ES-I3 (cell line): ENCODE measurements at regions not wholly inside any gene's neighbourhood (a gene's known extent, or its start where the extent isn't known, plus 50 kb on each side); places are given as distances from the start of the nearest gene placed in this dataset.

Experiments used
- H3K36me3 ChIP-seq: 2 replicates; pipeline ENCODE4 v1.6.1; 2013; ENCODE audit warnings: mild to moderate bottlenecking, low read length, control low read depth, moderate library complexity; ENCODE audit not compliant: insufficient read depth
- H3K4me1 ChIP-seq: 2 replicates; pipeline ENCODE4 v1.6.1; 2013; ENCODE audit warnings: mild to moderate bottlenecking, control low read depth, low read length; ENCODE audit not compliant: insufficient read depth
- H3K9ac ChIP-seq: 2 replicates; pipeline ENCODE4 v1.6.1; 2013; ENCODE audit warnings: low read depth, mild to moderate bottlenecking, low read length, moderate library complexity
- H3K9me3 ChIP-seq: 2 replicates; pipeline ENCODE4 v1.6.1; 2013; ENCODE audit warnings: mild to moderate bottlenecking, low read length, moderate library complexity; ENCODE audit not compliant: control insufficient read depth, insufficient read depth

GRCh38 chr13:30134578-30134977, 172.8 kb downstream of the KATNAL1 start:
- H3K36me3 ChIP-seq = no peaks in the 10 kb centered on the region
- no peaks in the 10 kb centered on the region for H3K9me3 ChIP-seq
- H3K4me1 ChIP-seq = no peaks in the 10 kb centered on the region
- no peak overlapping the region for H3K9ac ChIP-seq

DNA sequence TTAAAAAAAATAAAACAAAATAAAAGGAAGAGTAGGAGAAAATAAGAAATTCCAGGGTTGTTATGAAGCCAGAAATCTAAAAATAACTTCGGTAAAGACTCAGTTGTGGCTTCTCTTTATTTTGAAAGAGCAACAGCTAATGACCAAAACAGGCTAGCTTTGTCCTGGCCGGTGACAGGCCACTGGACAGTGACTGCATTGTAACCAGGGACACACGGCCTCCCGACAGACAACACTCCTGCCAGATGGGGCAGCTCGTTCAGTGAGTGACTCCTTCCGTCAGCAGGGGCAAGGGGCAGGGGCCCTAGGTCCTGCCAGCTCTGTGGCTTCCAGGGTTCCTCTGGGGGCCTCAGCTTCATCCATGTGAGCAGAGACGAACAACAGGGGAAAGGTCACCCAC, 173.4 kb downstream of the KATNAL1 start:
- no peaks in the 10 kb centered on the region for H3K9me3 ChIP-seq
- H3K36me3 ChIP-seq = no peaks in the 10 kb centered on the region
- H3K9ac ChIP-seq = no peak overlapping the region
- H3K4me1 ChIP-seq = no peaks in the 10 kb centered on the region

DNA sequence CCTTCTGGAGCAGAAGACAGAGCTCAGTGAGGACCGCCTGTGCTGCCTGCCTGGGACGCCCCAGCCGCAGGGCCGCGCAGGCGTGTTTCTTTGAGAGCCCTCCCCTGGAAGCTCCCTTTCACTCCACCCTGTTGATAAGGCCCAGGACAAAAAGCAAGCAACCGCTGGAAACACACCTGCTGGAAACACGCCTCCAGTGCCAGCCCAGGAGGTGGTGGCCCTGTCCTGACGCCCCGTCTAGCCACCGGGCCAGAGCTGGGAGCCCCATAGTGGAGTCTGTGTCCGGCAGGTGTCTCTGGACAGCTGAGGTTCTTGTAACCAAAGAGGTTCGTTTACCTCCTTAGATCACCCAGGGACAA, 173.8 kb downstream of the KATNAL1 start:
- Histone ChIP-seq H3K4me1 (no peaks in the 10 kb centered on the region), H3K9ac (no peak overlapping the region), H3K36me3 (no peaks in the 10 kb centered on the region), H3K9me3 (no peaks in the 10 kb centered on the region)

- Histone ChIP-seq H3K9me3 (no peaks in the 10 kb centered on the region), H3K9ac (no peak overlapping the region), H3K36me3 (no peaks in the 10 kb centered on the region), H3K4me1 (no peaks in the 10 kb centered on the region)
These were observed 174.5 kb downstream of the KATNAL1 start for GRCh38 chr13:30132623-30133553.

DNA sequence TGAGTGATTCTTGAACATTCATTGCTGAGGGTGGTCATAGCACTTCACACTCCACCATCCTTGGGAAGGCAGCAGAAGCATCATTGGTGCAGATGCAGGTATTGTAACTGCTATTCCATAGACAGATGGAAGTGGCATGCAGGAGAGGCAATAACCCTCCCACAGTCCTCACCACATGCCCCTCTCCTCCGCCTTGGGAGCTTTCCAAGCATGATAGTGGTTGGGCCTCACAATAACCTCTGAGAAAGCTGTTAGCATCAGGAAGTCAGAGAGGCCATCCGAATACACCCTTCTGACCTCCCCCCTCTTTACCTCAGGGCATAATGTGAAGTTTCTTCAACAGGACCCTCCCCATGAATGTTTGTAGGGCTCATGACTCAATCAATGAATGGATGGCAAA, 177.9 kb downstream of the KATNAL1 start:
- H3K9me3 ChIP-seq = no peaks in the 10 kb centered on the region
- no peak overlapping the region for H3K9ac ChIP-seq
- no peaks in the 10 kb centered on the region for H3K4me1 ChIP-seq
- H3K36me3 ChIP-seq = no peaks in the 10 kb centered on the region

DNA sequence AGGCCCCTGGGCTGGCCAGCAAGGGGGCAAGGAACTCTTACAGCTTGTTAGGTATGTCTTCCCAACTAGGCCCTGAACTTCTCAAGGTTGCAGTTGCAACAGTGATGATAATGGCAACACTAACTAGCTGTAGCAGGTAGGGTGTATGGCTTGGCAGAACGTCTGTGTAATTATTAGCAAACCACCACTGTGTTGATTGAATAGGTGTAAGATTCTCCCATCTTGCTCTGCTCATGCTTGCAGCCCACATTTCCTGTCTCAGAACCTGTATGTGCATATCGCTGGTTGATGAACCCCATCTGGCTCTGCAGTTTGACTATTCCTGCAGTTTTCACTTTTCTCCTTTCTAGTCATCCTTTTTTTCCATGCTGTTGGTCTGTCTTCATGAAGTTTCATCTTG, 178.8 kb downstream of the KATNAL1 start:
- no peak overlapping the region for H3K9ac ChIP-seq
- no peaks in the 10 kb centered on the region for H3K4me1 ChIP-seq
- no peaks in the 10 kb centered on the region for H3K36me3 ChIP-seq
- no peaks in the 10 kb centered on the region for H3K9me3 ChIP-seq

DNA sequence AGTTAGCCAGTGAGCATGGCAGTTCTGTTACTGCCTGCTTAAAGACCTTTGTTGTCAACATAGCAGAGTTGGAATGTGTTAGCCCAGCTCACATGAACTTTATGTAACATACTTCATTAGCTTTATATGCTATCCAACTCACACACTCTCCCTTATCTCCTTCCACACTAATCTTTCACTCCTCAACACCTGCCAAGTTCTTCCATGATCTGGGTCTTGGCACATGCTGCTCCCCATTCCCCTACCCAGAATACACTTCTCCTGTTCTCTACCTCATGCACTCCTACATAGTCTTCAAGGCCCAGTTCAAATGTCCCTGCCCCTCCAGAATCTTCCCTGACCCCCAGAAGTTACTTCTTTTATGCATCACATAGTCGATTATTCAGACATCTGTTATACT, 179.3 kb downstream of the KATNAL1 start:
- no peak overlapping the region for H3K9ac ChIP-seq
- no peaks in the 10 kb centered on the region for H3K36me3 ChIP-seq
- no peaks in the 10 kb centered on the region for H3K9me3 ChIP-seq
- no peaks in the 10 kb centered on the region for H3K4me1 ChIP-seq

GRCh38 chr13:30126903-30127428, 180.4 kb downstream of the KATNAL1 start:
- Histone ChIP-seq H3K4me1 (no peaks in the 10 kb centered on the region), H3K9me3 (no peaks in the 10 kb centered on the region), H3K9ac (no peak overlapping the region), H3K36me3 (no peaks in the 10 kb centered on the region)

GRCh38 chr13:30125422-30126073, 181.8 kb downstream of the KATNAL1 start:
- Histone ChIP-seq H3K9me3 (no peaks in the 10 kb centered on the region), H3K9ac (no peak overlapping the region), H3K4me1 (no peaks in the 10 kb centered on the region), H3K36me3 (no peaks in the 10 kb centered on the region)

- Histone ChIP-seq H3K4me1 (no peaks in the 10 kb centered on the region), H3K9me3 (no peaks in the 10 kb centered on the region), H3K36me3 (no peaks in the 10 kb centered on the region), H3K9ac (no peak overlapping the region)
These were observed 183.1 kb downstream of the KATNAL1 start for GRCh38 chr13:30124131-30124768.

DNA sequence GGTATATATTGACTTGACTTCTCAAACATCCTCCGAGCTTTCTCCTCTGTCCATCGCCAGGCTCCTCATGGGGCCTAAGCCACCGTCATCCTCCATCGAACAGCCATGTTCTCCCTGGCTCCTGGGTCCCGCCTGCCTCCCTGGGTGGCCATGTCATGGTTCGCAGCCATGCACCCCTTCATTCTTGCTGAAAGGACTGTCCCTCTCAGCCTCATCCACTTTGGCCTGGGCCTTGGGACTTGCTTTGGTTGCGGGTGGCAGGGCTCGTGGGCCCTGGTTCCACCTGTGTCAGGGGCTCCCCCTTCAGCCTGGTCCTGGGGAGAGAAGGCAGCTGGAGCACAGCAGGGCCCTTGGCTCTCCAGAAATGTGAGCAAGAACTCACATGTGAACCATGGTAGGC, 183.8 kb downstream of the KATNAL1 start:
- H3K4me1 ChIP-seq = no peaks in the 10 kb centered on the region
- no peak overlapping the region for H3K9ac ChIP-seq
- H3K36me3 ChIP-seq = no peaks in the 10 kb centered on the region
- H3K9me3 ChIP-seq = no peaks in the 10 kb centered on the region

- H3K9me3 ChIP-seq = no peaks in the 10 kb centered on the region
- no peaks in the 10 kb centered on the region for H3K4me1 ChIP-seq
- no peak overlapping the region for H3K9ac ChIP-seq
- no peaks in the 10 kb centered on the region for H3K36me3 ChIP-seq
These were observed 185.7 kb downstream of the KATNAL1 start for GRCh38 chr13:30121666-30122065.

DNA sequence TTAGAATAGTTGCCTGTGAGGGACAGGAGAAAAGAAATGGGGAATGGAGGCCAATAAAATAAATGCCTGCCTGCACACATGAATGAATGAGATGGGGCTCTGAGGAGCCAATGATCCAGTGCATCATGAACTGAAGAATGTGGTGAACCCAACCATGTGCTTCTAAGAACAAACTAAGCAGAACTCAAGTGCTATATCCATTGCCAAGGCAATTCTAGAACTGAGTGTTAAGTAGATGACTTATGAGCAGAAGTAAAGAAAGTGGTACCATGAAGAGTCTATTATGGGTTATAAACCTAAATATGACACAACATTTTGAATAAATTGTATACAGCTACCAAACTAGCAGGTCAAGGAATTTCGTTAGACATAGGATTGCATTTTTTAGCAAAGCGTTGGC, 186.1 kb downstream of the KATNAL1 start:
- Histone ChIP-seq H3K36me3 (no peaks in the 10 kb centered on the region), H3K4me1 (no peaks in the 10 kb centered on the region), H3K9ac (no peak overlapping the region), H3K9me3 (no peaks in the 10 kb centered on the region)

- H3K4me1 ChIP-seq = no peaks in the 10 kb centered on the region
These were observed 187.1 kb downstream of the KATNAL1 start for GRCh38 chr13:30120133-30120822.

More at GRCh38 chr13:30120133-30120822, 187.1 kb downstream of the KATNAL1 start:
- Histone ChIP-seq H3K9ac (no peak overlapping the region), H3K36me3 (no peaks in the 10 kb centered on the region), H3K9me3 (no peaks in the 10 kb centered on the region)
